ENCODE measurements at regions not wholly inside any gene's neighbourhood (a gene's known extent, or its start where the extent isn't known, plus 50 kb on each side); places are given as distances from the start of the nearest gene placed in this dataset.

GRCh38 chr1:90612033-90612432, 105.1 kb downstream of the BARHL2 start:
- Histone ChIP-seq H3K9ac (ENCODE audit: low read length) (no peak overlapping the region), H3K9me2 (ENCODE audit: insufficient read depth) (no peaks in the 10 kb centered on the region), H3K27me3 (ENCODE audit: insufficient read depth, low read length) (no peaks in the 10 kb centered on the region; the same call in 1 of the 2 replicates), H3K36me3 (ENCODE audit: control insufficient read depth in 1 of 2, insufficient read depth in 2 of 2, low read length in 2 of 2) (no peaks in the 10 kb centered on the region), H3K9me3 (ENCODE audit: control insufficient read depth in 1 of 2, insufficient read depth in 1 of 2, low read depth in 1 of 2, low read length in 2 of 2) (no peaks in the 10 kb centered on the region), H4K20me1 (ENCODE audit: insufficient read depth) (no peaks in the 10 kb centered on the region), H3K79me2 (ENCODE audit: insufficient read depth, low read length) (no peaks in the 10 kb centered on the region), H3K27ac (ENCODE audit: low read depth, low read length) (no peak overlapping the region), H3K4me3 (replicated peaks in 1 of 2; ENCODE audit: low read depth in 1 of 2, low read length in 2 of 2) (no peak overlapping the region), H3K4me1 (ENCODE audit: control insufficient read depth in 1 of 2, insufficient read depth in 2 of 2, low read length in 2 of 2) (no peaks in the 10 kb centered on the region), H3K4me2 (ENCODE audit: low read length) (no peak overlapping the region), H2AFZ (ENCODE audit: low read depth, low read length, poor library complexity, severe bottlenecking) (no peak overlapping the region)
- ChIA-PET CTCF (no interaction called here), RAD21 (ENCODE audit: low non-redundant PET in 1 of 2, low total read pairs in 2 of 2, uncharacterized antibody in 2 of 2, unreplicated experiment in 2 of 2) (no interaction called here), POLR2A (no interaction called here)
- intact Hi-C loops (cut with micrococcal nuclease), result no loop called here
- BruUV-seq (replicated peaks), result no TSS peak
- TF ChIP-seq MAX (IDR thresholded peaks at IDR 0.05) (no peak), YY1 (IDR thresholded peaks at IDR 0.05; ENCODE audit: extremely low read depth, insufficient replicate concordance, low read depth, low read length) (no peak), EZH2 (IDR thresholded peaks at IDR 0.05) (no peak), ZFX (IDR thresholded peaks at IDR 0.05) (no peak), SIN3A (IDR thresholded peaks at IDR 0.05; ENCODE audit: low read depth) (no peak), EZH2phosphoT487 (IDR thresholded peaks at IDR 0.05; ENCODE audit: borderline replicate concordance) (no peak), CTCF (IDR thresholded peaks at IDR 0.05 in 2 of 3, conservative IDR thresholded peaks at IDR 0.05 in 1 of 3; ENCODE audit: borderline replicate concordance in 1 of 3, insufficient read depth in 1 of 3, low read depth in 2 of 3, low read length in 2 of 3) (no peak), EGR1 (IDR thresholded peaks at IDR 0.05; ENCODE audit: low read depth) (no peak), RAD21 (IDR thresholded peaks at IDR 0.05; ENCODE audit: low read depth) (no peak), TCF7L2 (IDR thresholded peaks at IDR 0.05; ENCODE audit: borderline replicate concordance, extremely low read depth, insufficient read depth, insufficient read length) (no peak), FOSL1 (IDR thresholded peaks at IDR 0.05; ENCODE audit: low read depth) (no peak), CBX3 (IDR thresholded peaks at IDR 0.05; ENCODE audit: low read depth) (no peak), POLR2AphosphoS5 (IDR thresholded peaks at IDR 0.05; ENCODE audit: low read depth, low read length) (no peak), ZNF274 (IDR thresholded peaks at IDR 0.05; ENCODE audit: low read depth, low read length) (no peak)
- ATAC-seq, result no peak
- no peak for DNase-seq (ENCODE audit: low read depth, low spot score)
